Esophagus squamous epithelium (tissue), 5 donors: ENCODE measurements at regions not wholly inside any gene's neighbourhood (a gene's known extent, or its start where the extent isn't known, plus 50 kb on each side); places are given as distances from the start of the nearest gene placed in this dataset.

Experiments used
- DNase-seq: peaks from one replicate; lab custom pipeline; 2025; lab: John Stamatoyannopoulos, UW
- H3K27ac ChIP-seq, 4 donors: fragments of 200-600 bp; sonication (generic); one replicate each; pipeline ENCODE4 v1.5.1; 2016 to 2019; ENCODE audit warnings: mild to moderate bottlenecking in 1 of 4
- H3K27me3 ChIP-seq, 4 donors: fragments of 200-600 bp; sonication (generic); 1 replicate in 3 of 4; 2 replicates in 1 of 4; pipeline versions ENCODE4 v1.5.1 to v1.6.0; 2017 to 2021; ENCODE audit warnings: antibody characterized with exemption in 1 of 4
- H3K36me3 ChIP-seq, 3 donors: fragments of 200-600 bp; sonication (generic); one replicate each; pipeline ENCODE4 v1.5.1; 2016 to 2019
- H3K4me1 ChIP-seq, 3 donors: fragments of 200-600 bp; sonication (generic); one replicate each; pipeline ENCODE4 v1.5.1; 2017 to 2019
- H3K4me3 ChIP-seq, 4 donors: fragments of 200-600 bp; sonication (generic); 1 replicate in 3 of 4; 2 replicates in 1 of 4; pipeline ENCODE4 v1.5.1; 2016 to 2019; ENCODE audit warnings: mild to moderate bottlenecking in 2 of 4, moderate library complexity in 1 of 4
- H3K9me3 ChIP-seq, 3 donors: fragments of 200-600 bp; sonication (generic); one replicate each; pipeline ENCODE4 v1.5.1; 2016 to 2019
- POLR2A ChIP-seq, 4 donors: fragments of 450-650 bp; IDR thresholded peaks; one replicate each; pipeline ENCODE4 v1.6.1; 2017; ENCODE audit warnings: antibody characterized with exemption in 4 of 4, mild to moderate bottlenecking in 4 of 4, moderate library complexity in 3 of 4
- WGBS, 2 donors: methylation state at CpG; one replicate each; pipeline ENCODE4 v1.1.5; 2018; 5-methylcytosine and 5-hydroxymethylcytosine counted together
- intact Hi-C: fragments of 100-400 bp; cut with DNase I; formaldehyde crosslinking; loops from one replicate; pipeline ENCODE4 v1.15.0; 2022
- TF ChIP-seq, protein P1 (sequence below), 6 experiments: fragments of 450-650 bp in 4 of 6; fragments of 200-600 bp in 2 of 6; sonication (generic) in 2 of 6; IDR thresholded peaks; one replicate each; pipeline ENCODE4 v1.5.1; 2016 to 2019; ENCODE audit warnings: antibody characterized with exemption in 6 of 6, mild to moderate bottlenecking in 4 of 6, moderate library complexity in 4 of 6
- donor health status: DM: yes; HTN: yes; CAD: no.

DNA sequence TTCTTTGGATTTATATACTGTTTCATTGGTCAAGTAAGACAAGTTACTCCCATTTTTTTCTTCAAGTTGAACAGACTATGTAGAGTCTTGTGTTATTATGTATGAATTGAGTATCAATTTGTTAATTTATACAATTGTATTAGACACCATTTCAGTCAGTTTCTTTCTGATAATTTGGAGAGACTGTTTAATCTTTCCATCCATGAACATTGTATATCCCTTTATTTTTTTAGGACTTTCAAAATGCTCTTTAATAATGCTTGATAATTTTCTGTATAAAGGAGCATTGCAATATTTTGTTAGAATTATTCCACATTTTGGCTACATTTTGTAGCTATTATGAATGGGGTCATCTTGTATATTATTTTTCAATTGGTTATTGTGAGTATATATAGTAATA is 69.1 kb upstream of the PJA2 start:
- no peak for DNase-seq
- Histone ChIP-seq H3K4me1 (peaks cover 0 to 4% (median 3%) of the 10 kb centered on the region in 3 donors), H3K27ac (no peak overlapping the region), H3K4me3 (no peak overlapping the region), H3K9me3 (no peaks in the 10 kb centered on the region), H3K36me3 (no peaks in the 10 kb centered on the region), H3K27me3 (no peaks in the 10 kb centered on the region)
- TF ChIP-seq POLR2A (IDR thresholded peaks at IDR 0.05): no peak
- TF ChIP-seq, protein P1, sequence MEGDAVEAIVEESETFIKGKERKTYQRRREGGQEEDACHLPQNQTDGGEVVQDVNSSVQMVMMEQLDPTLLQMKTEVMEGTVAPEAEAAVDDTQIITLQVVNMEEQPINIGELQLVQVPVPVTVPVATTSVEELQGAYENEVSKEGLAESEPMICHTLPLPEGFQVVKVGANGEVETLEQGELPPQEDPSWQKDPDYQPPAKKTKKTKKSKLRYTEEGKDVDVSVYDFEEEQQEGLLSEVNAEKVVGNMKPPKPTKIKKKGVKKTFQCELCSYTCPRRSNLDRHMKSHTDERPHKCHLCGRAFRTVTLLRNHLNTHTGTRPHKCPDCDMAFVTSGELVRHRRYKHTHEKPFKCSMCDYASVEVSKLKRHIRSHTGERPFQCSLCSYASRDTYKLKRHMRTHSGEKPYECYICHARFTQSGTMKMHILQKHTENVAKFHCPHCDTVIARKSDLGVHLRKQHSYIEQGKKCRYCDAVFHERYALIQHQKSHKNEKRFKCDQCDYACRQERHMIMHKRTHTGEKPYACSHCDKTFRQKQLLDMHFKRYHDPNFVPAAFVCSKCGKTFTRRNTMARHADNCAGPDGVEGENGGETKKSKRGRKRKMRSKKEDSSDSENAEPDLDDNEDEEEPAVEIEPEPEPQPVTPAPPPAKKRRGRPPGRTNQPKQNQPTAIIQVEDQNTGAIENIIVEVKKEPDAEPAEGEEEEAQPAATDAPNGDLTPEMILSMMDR (IDR thresholded peaks at IDR 0.05): no peak
- intact Hi-C loops: no loop called here

DNA sequence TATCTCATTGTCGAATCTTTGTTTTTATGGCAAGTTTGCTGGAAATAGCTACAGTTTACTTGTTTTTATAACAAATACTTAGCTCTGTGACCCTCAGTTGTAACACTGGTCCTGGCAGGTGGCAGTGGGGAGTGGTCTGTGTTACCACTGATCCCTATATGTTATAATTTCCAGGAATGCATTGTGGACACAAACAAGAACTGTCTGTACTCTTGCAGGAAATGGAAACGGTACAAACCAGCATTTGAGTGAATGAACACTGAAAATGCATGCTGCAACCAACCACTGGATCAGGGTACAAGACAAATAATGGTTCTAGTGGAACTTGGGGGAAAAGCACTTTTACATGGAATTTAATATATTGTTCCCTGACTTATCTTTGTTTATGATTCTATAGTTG is 66.5 kb upstream of the PJA2 start:
- WGBS, 2 donors: 56 to 62% methylated on average over 2 of the region's 2 CpGs
- intact Hi-C loops: no loop called here
- Histone ChIP-seq H3K9me3 (no peaks in the 10 kb centered on the region), H3K4me3 (no peak overlapping the region), H3K27me3 (no peaks in the 10 kb centered on the region), H3K36me3 (no peaks in the 10 kb centered on the region), H3K27ac (no peak overlapping the region), H3K4me1 (no peaks in the 10 kb centered on the region)
- no peak for TF ChIP-seq POLR2A (IDR thresholded peaks at IDR 0.05)
- TF ChIP-seq, protein P1 (IDR thresholded peaks at IDR 0.05): no peak
- no peak for DNase-seq

DNA sequence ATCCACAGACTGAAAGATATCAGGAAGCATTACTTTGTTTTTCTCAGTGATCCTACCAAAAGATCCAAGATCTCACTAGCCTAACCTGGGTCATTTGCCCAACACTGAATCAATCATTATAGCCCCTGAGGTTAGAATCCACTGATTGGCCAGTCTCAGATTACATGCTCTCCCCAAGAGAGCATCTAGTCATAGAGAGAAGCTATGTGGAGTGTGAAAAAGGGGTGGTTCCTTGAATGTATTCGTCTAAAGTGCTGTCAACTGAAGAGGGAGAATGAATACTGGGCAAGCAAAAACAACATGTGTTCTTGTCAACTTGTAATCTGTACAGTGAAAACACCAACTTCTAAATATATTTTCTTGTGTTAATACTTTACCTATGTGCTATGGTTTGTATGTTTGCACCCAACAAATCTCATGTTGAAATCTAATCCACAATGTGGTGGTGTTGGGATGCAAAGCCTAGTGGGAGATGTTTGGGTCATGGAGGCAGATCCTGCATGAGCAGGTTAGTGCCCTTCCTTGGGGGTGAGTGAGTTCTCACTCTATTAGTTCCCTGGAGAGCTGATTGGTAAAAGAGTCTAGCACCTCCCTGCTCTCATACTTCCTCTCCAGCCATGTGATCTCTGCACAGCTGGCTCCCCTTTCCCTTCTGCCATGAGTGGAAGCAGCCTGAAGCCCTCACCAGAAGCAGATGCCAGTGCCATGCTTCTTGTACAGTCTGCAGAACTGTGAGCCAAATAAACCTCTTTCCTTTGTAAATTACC is 60.3 kb upstream of the PJA2 start:
- no peak for DNase-seq
- no peaks in the 10 kb centered on the region for H3K9me3 ChIP-seq
- no peak overlapping the region for H3K4me3 ChIP-seq
- H3K27ac ChIP-seq: no peak overlapping the region
- H3K36me3 ChIP-seq: no peaks in the 10 kb centered on the region
- intact Hi-C loops: no loop called here
- H3K27me3 ChIP-seq: no peaks in the 10 kb centered on the region
- WGBS, 2 donors: 79 to 82% methylated on average over 1 of the region's 1 CpG
- peaks cover 0 to 11% (median 10%) of the 10 kb centered on the region in 3 donors for H3K4me1 ChIP-seq
- TF ChIP-seq POLR2A (IDR thresholded peaks at IDR 0.05): no peak
- TF ChIP-seq, protein P1 (IDR thresholded peaks at IDR 0.05): no peak

DNA sequence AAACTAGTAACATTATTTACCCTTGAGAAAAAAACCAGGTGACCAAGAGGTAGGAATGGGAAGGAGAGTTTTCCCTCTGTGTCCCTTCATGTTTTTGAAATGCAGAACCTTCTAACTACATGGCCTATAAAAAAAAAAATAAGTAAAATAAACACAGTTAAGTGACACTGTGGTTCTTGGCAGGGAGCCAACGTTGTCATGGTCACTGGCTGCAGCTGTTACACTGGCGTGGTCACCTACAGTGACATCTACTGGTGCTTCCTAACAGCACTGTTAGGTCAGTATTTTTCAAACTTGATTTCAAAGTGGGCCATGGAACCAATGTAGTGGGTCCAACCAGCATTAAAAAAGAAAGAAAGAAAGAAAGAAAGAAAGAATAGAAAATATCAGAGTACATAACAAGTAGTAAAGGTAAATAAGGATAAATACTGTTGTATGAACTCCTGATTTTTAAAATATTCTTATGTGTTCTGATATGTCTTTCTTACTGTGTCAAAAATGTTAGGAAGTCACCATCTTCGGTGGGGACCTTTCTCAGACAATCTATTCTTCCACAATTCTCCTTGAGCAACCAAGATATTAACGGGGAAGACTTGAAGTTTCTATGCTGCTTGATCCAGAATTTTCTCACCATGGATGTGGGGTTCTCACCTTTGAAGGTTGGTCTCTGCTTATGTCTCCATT is 59.1 kb upstream of the PJA2 start:
- intact Hi-C loops: no loop called here
- WGBS, 2 donors: 33 to 38% methylated on average over 4 of the region's 4 CpGs

More for the DNA sequence above, 59.1 kb upstream of the PJA2 start:
- Histone ChIP-seq H3K36me3 (no peaks in the 10 kb centered on the region), H3K27ac (no peak overlapping the region), H3K4me1 (peaks cover 0 to 11% (median 10%) of the 10 kb centered on the region in 3 donors), H3K4me3 (no peak overlapping the region), H3K9me3 (no peaks in the 10 kb centered on the region), H3K27me3 (no peaks in the 10 kb centered on the region)
- TF ChIP-seq, protein P1 (IDR thresholded peaks at IDR 0.05): peak; percentile 32 to 76 (median 68)
- no peak for TF ChIP-seq POLR2A (IDR thresholded peaks at IDR 0.05)
- peak; percentile 25 for DNase-seq
